Natural killer cell (primary cell): ENCODE measurements at regions not wholly inside any gene's neighbourhood (a gene's known extent, or its start where the extent isn't known, plus 50 kb on each side); places are given as distances from the start of the nearest gene placed in this dataset.

ENCODE experiments used
- ATAC-seq, 3 donors: fragments of 150-1000 bp in 2 of 3; fragments of 200-7000 bp in 1 of 3; cut with Tn5 transposase; 1 replicate in 1 of 3; 2 replicates in 2 of 3; pipeline ENCODE4 v1.10.0; 2021; ENCODE audit warnings: mild to moderate bottlenecking in 2 of 3, moderate library complexity in 2 of 3
- DNase-seq, 2 donors: peaks; one replicate each; pipeline versions ENCODE4 v3.0.0 to v3.0.0-alpha.2; 2013 to 2021; ENCODE audit warnings: mixed read lengths in 1 of 2
- H3K27ac ChIP-seq: one replicate; pipeline ENCODE4 v1.5.1; 2013; ENCODE audit warnings: mild to moderate bottlenecking, low read length
- H3K27me3 ChIP-seq: one replicate; pipeline ENCODE4 v1.6.1; 2013; ENCODE audit warnings: low read length; ENCODE audit not compliant: control insufficient read depth, insufficient read depth
- H3K36me3 ChIP-seq: one replicate; pipeline ENCODE4 v1.6.1; 2013; ENCODE audit warnings: low read length; ENCODE audit not compliant: control insufficient read depth, insufficient read depth
- H3K4me1 ChIP-seq: one replicate; pipeline ENCODE4 v1.6.1; 2013; ENCODE audit warnings: low read length; ENCODE audit not compliant: control insufficient read depth, insufficient read depth
- H3K4me3 ChIP-seq: one replicate; pipeline ENCODE4 v1.5.1; 2013; ENCODE audit warnings: low read length
- H3K9me3 ChIP-seq: one replicate; pipeline ENCODE4 v1.6.1; 2013; ENCODE audit warnings: low read length; ENCODE audit not compliant: control insufficient read depth, insufficient read depth
- H3K27ac Mint-ChIP-seq, 2 donors: one replicate each; pipeline ENCODE4 v1.8.0; 2022; ENCODE audit warnings: mild to moderate bottlenecking in 2 of 2, mixed read lengths in 2 of 2, moderate library complexity in 1 of 2
- H3K27me3 Mint-ChIP-seq, 2 donors: one replicate each; pipeline ENCODE4 v1.8.0; 2022; ENCODE audit warnings: low read depth in 2 of 2, mixed read lengths in 2 of 2
- H3K36me3 Mint-ChIP-seq: one replicate; pipeline ENCODE4 v1.8.0; 2022; ENCODE audit warnings: mixed read lengths
- H3K4me1 Mint-ChIP-seq, 2 donors: one replicate each; pipeline ENCODE4 v1.8.0; 2022; ENCODE audit warnings: mixed read lengths in 2 of 2
- H3K4me3 Mint-ChIP-seq: one replicate; pipeline ENCODE4 v1.8.0; 2022; ENCODE audit warnings: mild to moderate bottlenecking, moderate library complexity, mixed read lengths
- H3K9me3 Mint-ChIP-seq, 2 donors: one replicate each; pipeline ENCODE4 v1.8.0; 2022; ENCODE audit warnings: mixed read lengths in 2 of 2
- CTCF ChIP-seq: fragments of 200-600 bp; IDR thresholded peaks from one replicate; pipeline ENCODE4 v1.8.0; 2022; ENCODE audit warnings: antibody characterized with exemption
- WGBS: methylation state at CpG from one replicate; pipeline ENCODE4 v1.1.7; 2013; ENCODE audit warnings: missing lambda C conversion rate; ENCODE audit not compliant: insufficient coverage; 5-methylcytosine and 5-hydroxymethylcytosine counted together
- intact Hi-C: fragments of 100-400 bp; cut with micrococcal nuclease; formaldehyde crosslinking; loops from one replicate; pipeline ENCODE4 v1.14.2; 2022

GRCh38 chr15:62469874-62470688 is 305.0 kb upstream of the C2CD4B start:
- H3K4me3 ChIP-seq = no peak overlapping the region
- H3K36me3 ChIP-seq = no peaks in the 10 kb centered on the region
- H3K4me1 Mint-ChIP-seq = no peaks in the 10 kb centered on the region
- DNase-seq = no peak
- H3K9me3 Mint-ChIP-seq = no peaks in the 10 kb centered on the region
- H3K27me3 ChIP-seq = no peaks in the 10 kb centered on the region
- H3K9me3 ChIP-seq = no peaks in the 10 kb centered on the region
- H3K4me1 ChIP-seq = no peaks in the 10 kb centered on the region
- no peak for ATAC-seq
- no peaks in the 10 kb centered on the region for H3K36me3 Mint-ChIP-seq
- intact Hi-C loops = no loop called here
- H3K27ac Mint-ChIP-seq = no peak overlapping the region
- no peak overlapping the region for H3K4me3 Mint-ChIP-seq
- no peak overlapping the region for H3K27ac ChIP-seq
- peaks cover 0 to 11% of the 10 kb centered on the region in 2 donors for H3K27me3 Mint-ChIP-seq
- 88% methylated on average over 11 of the region's 11 CpGs for WGBS
- no peak for TF ChIP-seq CTCF

GRCh38 chr15:62472616-62473299 is 307.7 kb upstream of the C2CD4B start:
- no peak overlapping the region for H3K4me3 Mint-ChIP-seq
- TF ChIP-seq CTCF = no peak
- no peak for DNase-seq
- no peak for ATAC-seq
- Histone ChIP-seq H3K27ac (no peak overlapping the region), H3K27me3 (no peaks in the 10 kb centered on the region), H3K9me3 (no peaks in the 10 kb centered on the region), H3K4me3 (no peak overlapping the region), H3K4me1 (no peaks in the 10 kb centered on the region), H3K36me3 (no peaks in the 10 kb centered on the region)
- 84% methylated on average over 6 of the region's 6 CpGs for WGBS
- intact Hi-C loops = no loop called here
- no peaks in the 10 kb centered on the region for H3K27me3 Mint-ChIP-seq
- no peaks in the 10 kb centered on the region for H3K9me3 Mint-ChIP-seq
- no peak overlapping the region for H3K27ac Mint-ChIP-seq
- H3K36me3 Mint-ChIP-seq = no peaks in the 10 kb centered on the region
- no peaks in the 10 kb centered on the region for H3K4me1 Mint-ChIP-seq

- Histone ChIP-seq H3K36me3 (no peaks in the 10 kb centered on the region), H3K4me3 (no peak overlapping the region), H3K27me3 (no peaks in the 10 kb centered on the region), H3K9me3 (no peaks in the 10 kb centered on the region), H3K4me1 (no peaks in the 10 kb centered on the region), H3K27ac (no peak overlapping the region)
- WGBS = 83% methylated on average over 9 of the region's 9 CpGs
- Mint-ChIP-seq H3K9me3 (no peaks in the 10 kb centered on the region), H3K36me3 (no peaks in the 10 kb centered on the region), H3K4me1 (no peaks in the 10 kb centered on the region), H3K4me3 (no peak overlapping the region), H3K27me3 (no peaks in the 10 kb centered on the region), H3K27ac (no peak overlapping the region)
- ATAC-seq = no peak
- no peak for DNase-seq
- no peak for TF ChIP-seq CTCF
- intact Hi-C loops = no loop called here
These were observed 309.1 kb upstream of the C2CD4B start for GRCh38 chr15:62474021-62474770.
